ENCODE measurements at regions not wholly inside any gene's neighbourhood (a gene's known extent, or its start where the extent isn't known, plus 50 kb on each side); places are given as distances from the start of the nearest gene placed in this dataset.
"Not testable (repeated sequence)": the region's sequence is repeated elsewhere in the genome, so short reads cannot be mapped to it uniquely, and the experiment has no call there.

DNA sequence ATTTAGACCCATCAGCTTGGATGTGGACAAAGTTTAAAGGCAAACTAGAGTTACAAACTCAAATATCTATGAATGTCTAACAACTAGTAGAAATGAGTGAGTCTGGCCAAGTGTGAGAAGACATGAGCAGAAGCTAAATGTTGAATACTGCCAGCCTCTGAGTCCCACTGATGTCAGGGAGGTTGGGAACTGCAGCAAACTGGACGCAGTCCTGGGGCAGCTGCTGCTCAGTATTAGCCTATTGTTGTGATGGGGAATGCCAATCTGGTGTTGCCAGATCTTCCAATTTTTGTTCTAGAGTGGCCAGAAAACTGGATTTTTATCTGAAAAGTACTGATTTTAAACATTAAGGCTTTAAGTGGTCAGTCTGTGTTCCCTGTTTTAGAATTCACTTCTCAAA lies 770.4 kb upstream of the STXBP6 start:
- H3K27ac ChIP-seq (ENCODE audit: insufficient read length, low read depth, low read length), result no peak overlapping the region
- H3K18ac ChIP-seq (ENCODE audit: insufficient read length, low read depth, low read length), result no peak overlapping the region
- H4K91ac ChIP-seq (ENCODE audit: insufficient read length, low read depth, low read length), result no peak overlapping the region
- no peak overlapping the region for H3K9ac ChIP-seq (ENCODE audit: extremely low read depth, insufficient read length, low read length)
- H3K4me1 ChIP-seq (ENCODE audit: insufficient read depth, low read length), result no peaks in the 10 kb centered on the region
- H3K56ac ChIP-seq (ENCODE audit: insufficient read length, low read depth, low read length), result no peak overlapping the region
- WGBS (ENCODE audit: extremely low coverage, insufficient read length, low lambda C conversion rate), result no CpG with 5 or more reads among the region's 1 CpG
- H3K79me2 ChIP-seq (ENCODE audit: insufficient read depth, low read length), result no peaks in the 10 kb centered on the region
- H3K23ac ChIP-seq (ENCODE audit: insufficient read length, low read depth, low read length), result no peak overlapping the region
- no peak overlapping the region for H4K5ac ChIP-seq (ENCODE audit: insufficient read length, low read depth, low read length)
- no peak overlapping the region for H3T11ph ChIP-seq (ENCODE audit: low read length)
- H2BK120ac ChIP-seq (ENCODE audit: low read depth, low read length, poor library complexity, severe bottlenecking), result no peak overlapping the region
- no peak overlapping the region for H3K4me3 Mint-ChIP-seq
- TF ChIP-seq, protein P1, sequence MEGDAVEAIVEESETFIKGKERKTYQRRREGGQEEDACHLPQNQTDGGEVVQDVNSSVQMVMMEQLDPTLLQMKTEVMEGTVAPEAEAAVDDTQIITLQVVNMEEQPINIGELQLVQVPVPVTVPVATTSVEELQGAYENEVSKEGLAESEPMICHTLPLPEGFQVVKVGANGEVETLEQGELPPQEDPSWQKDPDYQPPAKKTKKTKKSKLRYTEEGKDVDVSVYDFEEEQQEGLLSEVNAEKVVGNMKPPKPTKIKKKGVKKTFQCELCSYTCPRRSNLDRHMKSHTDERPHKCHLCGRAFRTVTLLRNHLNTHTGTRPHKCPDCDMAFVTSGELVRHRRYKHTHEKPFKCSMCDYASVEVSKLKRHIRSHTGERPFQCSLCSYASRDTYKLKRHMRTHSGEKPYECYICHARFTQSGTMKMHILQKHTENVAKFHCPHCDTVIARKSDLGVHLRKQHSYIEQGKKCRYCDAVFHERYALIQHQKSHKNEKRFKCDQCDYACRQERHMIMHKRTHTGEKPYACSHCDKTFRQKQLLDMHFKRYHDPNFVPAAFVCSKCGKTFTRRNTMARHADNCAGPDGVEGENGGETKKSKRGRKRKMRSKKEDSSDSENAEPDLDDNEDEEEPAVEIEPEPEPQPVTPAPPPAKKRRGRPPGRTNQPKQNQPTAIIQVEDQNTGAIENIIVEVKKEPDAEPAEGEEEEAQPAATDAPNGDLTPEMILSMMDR (conservative IDR thresholded peaks at IDR 0.05), result no peak
- no peak overlapping the region for H2BK5ac ChIP-seq (ENCODE audit: insufficient read length, low read length)
- DNase-seq, result no peak
- H2BK12ac ChIP-seq (ENCODE audit: insufficient read length, low read depth, low read length), result no peak overlapping the region
- H3K14ac ChIP-seq (ENCODE audit: insufficient read depth, low read length), result no peak overlapping the region
- H4K20me1 ChIP-seq (ENCODE audit: control insufficient read depth, insufficient read depth, insufficient read length), result no peaks in the 10 kb centered on the region
- no peaks in the 10 kb centered on the region for H3K36me3 Mint-ChIP-seq (ENCODE audit: insufficient read depth in 1 of 3, low read depth in 3 of 3)
- H2AK5ac ChIP-seq (ENCODE audit: insufficient read length, low read length), result no peak overlapping the region
- no peak overlapping the region for H3K4ac ChIP-seq (ENCODE audit: low read depth, low read length)
- H3K27me3 Mint-ChIP-seq (ENCODE audit: low read depth), result no peaks in the 10 kb centered on the region
- H3K79me1 ChIP-seq (ENCODE audit: insufficient read depth, low read depth, low read length, poor library complexity, severe bottlenecking), result no peaks in the 10 kb centered on the region
- no peak overlapping the region; a peak in 1 of 7 replicates for H3K27ac Mint-ChIP-seq
- H2BK20ac ChIP-seq (ENCODE audit: low read depth, low read length, poor library complexity, severe bottlenecking), result no peak overlapping the region
- H4K8ac ChIP-seq (replicated peaks; ENCODE audit: insufficient read length, low read depth, low read length), result no peak overlapping the region
- peaks cover 16 to 17% of the 10 kb centered on the region in 2 experiments for H3K4me1 Mint-ChIP-seq
- H3K23me2 ChIP-seq (ENCODE audit: insufficient read length, low read depth, low read length, poor library complexity, severe bottlenecking), result no peaks in the 10 kb centered on the region
- no peak overlapping the region for H3K4me2 ChIP-seq (ENCODE audit: insufficient read depth, insufficient read length, low read length)
- H3K9me3 ChIP-seq (ENCODE audit: control insufficient read depth, low read depth, low read length), result no peaks in the 10 kb centered on the region
- H2BK15ac ChIP-seq (ENCODE audit: low read depth, low read length), result no peak overlapping the region
- no peaks in the 10 kb centered on the region for H3K27me3 ChIP-seq (ENCODE audit: insufficient read depth, low read length)
- H3K9me3 Mint-ChIP-seq, result no peaks in the 10 kb centered on the region
- H2AFZ ChIP-seq (ENCODE audit: low read length), result no peak overlapping the region

DNA sequence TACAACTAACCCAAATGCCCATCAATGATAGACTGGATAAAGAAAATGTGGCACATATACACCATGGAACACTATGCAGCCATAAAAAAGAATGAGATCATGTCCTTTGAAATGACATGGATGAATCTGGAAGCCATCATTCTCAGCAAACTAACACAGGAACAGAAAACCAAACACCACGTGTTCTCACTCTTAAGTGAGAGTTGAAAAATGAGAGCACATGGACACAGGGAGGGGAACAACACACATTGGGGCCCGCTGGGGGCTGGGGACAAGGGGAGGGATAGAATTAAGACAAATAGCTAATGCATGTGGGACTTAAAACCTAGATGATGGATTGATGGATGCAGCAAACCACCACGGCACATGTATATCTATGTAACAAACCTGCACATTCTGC lies 764.7 kb upstream of the STXBP6 start:
- H3K4me1 ChIP-seq (ENCODE audit: insufficient read depth, low read length); H3K23ac ChIP-seq (ENCODE audit: insufficient read length, low read depth, low read length); H3K36me3 Mint-ChIP-seq (ENCODE audit: insufficient read depth in 1 of 3, low read depth in 3 of 3); H2BK12ac ChIP-seq (ENCODE audit: insufficient read length, low read depth, low read length); H3T11ph ChIP-seq (ENCODE audit: low read length); H4K20me1 ChIP-seq (ENCODE audit: control insufficient read depth, insufficient read depth, insufficient read length); H3K27ac ChIP-seq (ENCODE audit: insufficient read length, low read depth, low read length); H3K14ac ChIP-seq (ENCODE audit: insufficient read depth, low read length); H3K56ac ChIP-seq (ENCODE audit: insufficient read length, low read depth, low read length); H3K27me3 ChIP-seq (ENCODE audit: insufficient read depth, low read length); H3K9ac ChIP-seq (ENCODE audit: extremely low read depth, insufficient read length, low read length); H3K79me2 ChIP-seq (ENCODE audit: insufficient read depth, low read length); H3K27ac Mint-ChIP-seq; H4K91ac ChIP-seq (ENCODE audit: insufficient read length, low read depth, low read length); H3K9me3 ChIP-seq (ENCODE audit: control insufficient read depth, low read depth, low read length); H2AFZ ChIP-seq (ENCODE audit: low read length); H2BK15ac ChIP-seq (ENCODE audit: low read depth, low read length); H3K9me3 Mint-ChIP-seq; H2BK20ac ChIP-seq (ENCODE audit: low read depth, low read length, poor library complexity, severe bottlenecking); DNase-seq; H2BK5ac ChIP-seq (ENCODE audit: insufficient read length, low read length); H3K4ac ChIP-seq (ENCODE audit: low read depth, low read length); H2AK5ac ChIP-seq (ENCODE audit: insufficient read length, low read length); H3K4me2 ChIP-seq (ENCODE audit: insufficient read depth, insufficient read length, low read length); H3K79me1 ChIP-seq (ENCODE audit: insufficient read depth, low read depth, low read length, poor library complexity, severe bottlenecking); H3K23me2 ChIP-seq (ENCODE audit: insufficient read length, low read depth, low read length, poor library complexity, severe bottlenecking); H3K4me3 Mint-ChIP-seq; H4K8ac ChIP-seq (replicated peaks; ENCODE audit: insufficient read length, low read depth, low read length); H3K27me3 Mint-ChIP-seq (ENCODE audit: low read depth); H3K18ac ChIP-seq (ENCODE audit: insufficient read length, low read depth, low read length); H4K5ac ChIP-seq (ENCODE audit: insufficient read length, low read depth, low read length); H2BK120ac ChIP-seq (ENCODE audit: low read depth, low read length, poor library complexity, severe bottlenecking): not testable (repeated sequence)
- peaks cover 20 to 24% of the 10 kb centered on the region in 2 experiments for H3K4me1 Mint-ChIP-seq
- WGBS (ENCODE audit: extremely low coverage, insufficient read length, low lambda C conversion rate), result no CpG with 5 or more reads among the region's 3 CpGs

All from H9 (cell line).